GM04503 (cell line): ENCODE measurements at regions not wholly inside any gene's neighbourhood (a gene's known extent, or its start where the extent isn't known, plus 50 kb on each side); places are given as distances from the start of the nearest gene placed in this dataset.

ENCODE experiments used
- DNase-seq: peaks from one replicate; pipeline ENCODE4 v3.0.0-alpha.2; 2012; ENCODE audit warnings: low read depth

DNA sequence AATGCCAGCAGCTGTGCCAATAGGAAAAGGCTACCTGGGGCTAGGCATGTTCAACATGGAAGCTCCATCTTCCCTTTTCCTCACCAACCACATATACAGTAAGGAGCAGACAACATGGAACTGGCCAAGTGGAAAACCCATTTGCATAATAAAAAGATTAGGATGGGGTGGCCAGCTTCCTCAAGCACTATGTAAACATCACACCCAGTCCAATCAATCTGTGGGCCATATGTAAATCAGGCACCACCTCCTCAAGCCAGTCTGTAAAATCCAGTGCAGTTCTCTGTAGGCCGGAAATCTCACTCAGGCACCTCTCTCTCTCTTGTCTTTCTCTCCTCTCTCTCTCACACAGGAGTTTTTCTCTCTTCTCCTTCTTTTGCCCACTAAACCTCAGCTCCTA, 360.2 kb upstream of the GRIA1 start:
- no peak for DNase-seq

DNA sequence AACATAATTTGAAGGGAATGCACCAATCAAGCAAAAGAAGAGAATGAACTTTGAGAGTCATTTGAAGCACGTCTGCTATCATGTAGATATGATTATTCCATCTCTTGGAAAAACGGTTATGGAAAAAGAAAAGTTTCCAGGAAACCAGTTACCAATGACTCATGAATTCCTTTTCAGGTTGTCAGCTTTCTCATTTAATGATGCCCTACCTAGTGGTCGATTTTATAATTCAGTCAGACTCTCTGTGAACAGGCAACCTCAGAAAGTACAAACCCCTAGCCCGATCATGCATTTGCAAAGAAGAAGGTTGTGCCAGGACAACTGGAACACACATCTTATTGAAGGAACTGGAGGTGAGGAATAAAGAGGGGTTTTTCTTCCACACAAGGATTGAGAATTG, 355.1 kb upstream of the GRIA1 start:
- DNase-seq, result no peak

DNA sequence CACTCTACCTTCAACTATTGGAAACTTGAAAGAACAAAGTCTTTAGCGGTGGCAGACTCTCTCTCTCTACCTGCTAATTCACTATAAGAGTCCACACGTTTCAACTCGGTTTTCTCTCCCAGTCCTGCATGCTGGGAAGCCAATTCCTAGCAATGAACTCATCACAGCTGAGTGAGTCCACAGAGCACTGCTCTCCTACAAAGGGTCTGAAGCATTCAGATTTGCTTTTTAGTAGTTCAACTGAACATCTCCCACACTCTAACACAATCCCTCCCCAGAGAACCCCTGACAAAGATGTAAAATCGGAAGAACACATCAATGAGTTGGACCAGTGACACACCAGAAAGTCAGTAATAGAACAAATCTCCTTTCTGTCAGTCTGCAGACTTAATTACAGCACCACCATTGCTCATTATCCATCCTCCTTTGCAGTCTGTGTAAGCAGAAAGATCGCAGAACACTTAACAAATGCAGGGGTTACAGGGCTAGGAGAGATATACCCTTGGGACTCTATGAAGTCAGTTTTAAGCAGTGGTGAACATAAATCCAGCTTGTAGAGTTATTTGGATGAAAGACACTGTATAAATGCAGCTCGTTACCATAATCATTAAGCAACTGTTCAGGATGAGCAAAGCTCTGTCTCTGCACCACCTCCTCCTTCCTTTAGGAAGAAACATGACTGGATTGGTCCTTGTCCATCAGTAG, 353.4 kb upstream of the GRIA1 start:
- no peak for DNase-seq

DNA sequence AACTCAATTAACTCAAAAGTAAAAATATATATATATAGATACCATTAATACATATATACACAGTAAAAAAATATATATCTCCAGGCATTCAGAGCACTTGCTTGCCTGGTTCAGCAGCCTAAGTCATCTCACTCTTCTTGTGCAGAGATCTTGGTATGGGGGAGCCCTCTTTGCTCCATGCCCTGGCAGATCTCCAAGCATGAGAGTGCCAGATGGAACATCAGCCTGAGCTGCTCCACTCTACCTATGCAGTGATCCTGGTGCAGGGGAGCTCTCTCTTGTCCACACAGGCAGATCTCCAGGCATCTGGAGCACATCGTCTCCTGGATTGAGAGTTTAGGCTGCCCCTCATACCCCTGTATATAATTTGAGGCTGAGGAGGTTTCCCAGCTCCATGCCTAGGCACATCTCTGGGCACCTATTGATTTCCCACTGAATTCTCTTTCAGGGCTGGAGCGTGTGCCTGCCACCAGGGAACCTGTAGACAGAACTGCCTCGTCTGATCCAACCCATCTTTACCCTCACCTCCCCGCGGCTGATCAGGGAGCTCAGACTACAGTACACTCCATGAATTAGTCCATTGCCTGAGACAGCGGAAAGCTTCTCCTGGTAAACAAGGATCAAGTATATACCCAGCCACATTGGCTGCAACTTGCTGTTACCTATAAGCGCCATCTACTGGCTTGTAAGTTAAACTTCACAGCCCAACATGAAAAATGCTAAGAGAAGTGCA, 342.4 kb upstream of the GRIA1 start:
- no peak for DNase-seq

DNA sequence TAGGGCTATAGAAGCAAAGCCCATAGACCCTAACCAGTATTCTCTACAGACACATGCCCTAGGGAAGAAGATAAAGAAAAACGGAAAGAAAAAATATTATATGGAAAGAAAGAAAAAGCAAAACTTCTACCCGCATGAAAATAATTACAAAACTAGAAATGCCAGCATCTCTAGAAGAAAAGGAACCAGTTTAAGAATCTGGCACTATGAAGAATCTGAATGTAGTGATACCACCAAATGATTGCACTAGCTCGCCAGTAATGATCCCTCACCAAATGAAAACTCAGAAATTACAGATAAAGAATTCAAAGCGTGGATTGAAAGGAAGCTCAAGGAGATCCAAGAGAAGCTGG, 341.9 kb upstream of the GRIA1 start:
- no peak for DNase-seq

DNA sequence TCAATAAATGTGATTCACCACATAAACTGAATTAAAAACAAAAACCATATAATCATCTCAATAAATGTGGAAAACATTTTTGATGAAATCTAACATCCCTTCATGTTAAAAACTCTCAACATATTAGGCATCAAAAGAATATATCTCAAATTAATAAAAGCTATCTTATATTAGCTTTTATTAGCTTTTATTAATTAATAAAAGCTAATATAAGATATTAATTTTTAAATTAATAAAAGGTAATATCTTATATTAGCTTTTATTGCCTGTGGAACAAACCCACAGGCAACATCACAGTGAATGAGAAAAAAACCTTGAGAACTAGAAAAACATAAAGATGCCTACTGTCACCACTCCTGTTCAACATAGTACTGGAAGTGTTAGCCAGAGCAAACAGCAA, 338.9 kb upstream of the GRIA1 start:
- DNase-seq, result no peak

DNA sequence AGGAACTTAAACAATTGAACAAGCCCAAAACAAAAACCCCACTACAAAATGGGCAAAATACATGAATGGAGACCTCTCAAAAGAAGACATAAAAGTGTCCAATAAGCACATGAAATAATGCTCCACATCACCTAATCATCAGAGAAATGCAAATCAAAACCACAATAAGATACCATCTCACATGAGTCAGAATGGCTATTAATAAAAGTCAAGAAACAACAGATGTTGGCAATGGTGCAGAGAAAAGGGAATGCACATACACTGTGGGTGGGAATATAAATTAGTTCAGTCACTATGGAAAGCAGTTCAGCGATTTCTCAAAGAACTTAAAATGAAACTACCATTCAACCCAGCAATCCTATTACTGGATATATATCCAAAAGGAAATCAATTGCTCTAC, 337.4 kb upstream of the GRIA1 start:
- peak; percentile 48 for DNase-seq

DNA sequence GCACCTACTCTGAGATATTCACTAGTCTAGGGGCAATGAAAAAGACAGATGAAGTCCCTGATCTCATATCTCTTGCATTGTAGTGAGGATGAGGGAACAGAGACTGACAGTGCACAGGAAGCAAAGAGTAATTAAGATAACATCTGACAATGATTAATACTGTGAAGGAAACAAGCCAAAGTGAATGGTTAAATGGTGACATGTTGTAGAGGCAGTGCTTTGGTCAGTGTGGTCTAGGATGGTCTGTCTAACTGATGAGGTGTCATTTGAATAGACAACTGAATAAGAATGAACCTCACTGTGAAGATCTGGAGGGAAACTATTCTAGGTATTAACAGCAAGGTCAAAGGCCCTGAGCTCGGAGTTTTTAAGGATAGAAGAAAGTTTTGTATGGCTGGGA, 333.3 kb upstream of the GRIA1 start:
- no peak for DNase-seq

DNA sequence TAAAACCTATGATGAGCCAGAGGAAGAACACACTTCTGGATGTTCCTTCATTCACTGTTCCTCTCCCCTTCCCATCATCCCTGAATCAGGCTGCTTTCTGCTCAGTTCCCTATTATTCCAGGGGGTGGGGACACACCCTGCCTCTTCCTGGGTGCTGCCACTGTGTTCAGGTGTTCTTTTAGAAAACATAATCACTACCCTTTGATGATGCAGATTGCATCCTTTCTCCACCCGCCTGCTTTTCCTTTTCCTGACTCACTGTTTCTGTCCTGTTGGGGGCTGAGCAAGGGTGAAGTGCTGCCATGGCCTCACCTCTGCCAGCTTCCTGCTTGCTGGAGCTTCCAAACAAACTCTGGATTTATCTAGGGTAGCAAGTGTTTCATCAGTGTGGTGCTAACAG, 331.9 kb upstream of the GRIA1 start:
- DNase-seq, result no peak

DNA sequence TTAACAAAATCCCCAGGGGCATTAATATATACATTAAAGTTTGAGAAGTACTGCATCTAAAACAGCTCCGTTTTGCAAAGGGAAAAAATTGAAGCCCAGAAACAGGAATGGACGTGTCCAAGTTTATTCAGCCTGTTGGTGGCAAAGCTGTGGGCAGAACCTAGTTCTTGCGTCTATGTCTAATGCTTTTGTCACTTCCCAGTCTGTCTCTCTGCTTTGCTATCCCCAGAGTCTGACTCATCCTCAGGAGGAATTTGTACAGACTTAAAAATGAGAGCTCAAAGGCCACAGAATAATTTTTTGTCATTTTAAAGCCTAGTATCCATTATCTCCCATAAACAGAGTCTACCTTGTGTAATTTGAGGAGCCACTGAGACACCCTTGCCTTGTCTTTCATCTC, 330.9 kb upstream of the GRIA1 start:
- DNase-seq, result peak; percentile 34

DNA sequence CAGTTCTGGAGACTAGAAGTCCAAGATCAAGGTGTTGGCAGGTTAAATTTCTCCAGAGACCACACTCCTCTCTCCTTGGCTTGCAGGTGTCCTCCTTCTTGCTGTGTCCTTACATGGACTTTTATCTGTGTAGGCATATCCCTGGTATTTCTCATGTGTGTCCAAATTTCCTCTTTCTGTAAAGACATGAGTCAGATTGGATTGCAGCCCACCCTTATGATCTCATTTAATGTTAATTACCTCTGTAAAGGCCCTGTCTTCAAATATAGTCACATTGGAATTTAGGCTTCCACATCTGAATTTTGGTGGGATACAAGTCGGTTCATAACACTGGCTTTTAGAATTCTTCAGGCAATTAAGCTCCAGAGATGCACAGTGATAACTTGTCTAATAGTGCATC, 322.2 kb upstream of the GRIA1 start:
- no peak for DNase-seq

DNA sequence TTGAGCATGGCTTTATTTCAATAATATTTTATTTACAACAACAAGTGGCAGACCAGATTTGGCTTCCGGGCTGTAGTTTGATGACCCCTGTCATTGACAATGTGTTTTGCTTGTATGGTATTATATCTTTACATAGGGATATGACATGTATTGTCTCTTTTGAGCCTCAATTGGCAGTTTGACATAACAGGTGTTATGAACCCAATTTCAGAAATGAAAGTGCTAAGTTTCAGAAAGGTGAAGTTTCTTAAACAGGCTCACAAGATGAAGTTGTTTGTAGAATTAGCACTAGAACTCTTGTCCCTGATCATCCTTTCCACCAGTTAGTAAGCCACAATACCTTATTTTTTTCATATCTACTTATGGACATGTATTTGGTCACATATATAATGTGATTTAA, 303.0 kb upstream of the GRIA1 start:
- DNase-seq, result no peak

DNA sequence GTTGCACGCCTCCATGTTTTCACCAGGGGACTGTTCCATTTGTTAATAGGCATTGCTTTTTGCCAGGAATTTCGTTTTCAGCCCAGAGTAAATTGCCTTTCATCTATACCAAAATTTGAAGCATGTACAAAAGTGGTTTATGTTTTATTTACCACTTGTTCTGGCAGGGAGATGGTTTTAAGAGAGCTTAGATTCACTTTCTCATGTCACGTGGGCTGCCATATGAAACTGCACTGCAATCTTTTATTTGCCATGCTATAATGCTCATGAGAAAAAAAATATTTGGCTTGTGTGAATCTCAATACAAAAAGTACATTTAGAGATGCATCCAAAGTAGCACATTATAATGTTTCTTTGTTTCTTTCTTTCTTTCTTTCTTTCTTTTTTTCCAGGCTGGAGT, 284.1 kb upstream of the GRIA1 start:
- DNase-seq, result no peak

DNA sequence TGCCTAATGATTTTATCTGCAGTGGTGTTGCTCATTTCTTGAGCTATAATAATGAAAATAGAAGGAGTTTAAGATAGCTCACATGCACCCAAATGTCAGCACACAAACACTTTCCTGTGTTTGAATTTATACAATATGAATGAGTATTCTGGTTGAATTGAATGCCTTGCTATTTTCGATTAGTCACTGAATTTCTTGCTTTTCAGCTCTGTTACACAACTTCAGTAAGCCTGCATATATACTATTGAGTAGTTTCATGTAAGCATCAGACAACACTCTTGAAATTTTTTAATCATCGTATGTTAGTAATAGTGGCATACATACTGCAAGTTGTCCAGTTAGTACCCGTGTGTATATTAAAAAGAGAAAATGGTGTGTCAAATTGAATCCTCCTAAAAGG, 281.5 kb upstream of the GRIA1 start:
- no peak for DNase-seq

DNA sequence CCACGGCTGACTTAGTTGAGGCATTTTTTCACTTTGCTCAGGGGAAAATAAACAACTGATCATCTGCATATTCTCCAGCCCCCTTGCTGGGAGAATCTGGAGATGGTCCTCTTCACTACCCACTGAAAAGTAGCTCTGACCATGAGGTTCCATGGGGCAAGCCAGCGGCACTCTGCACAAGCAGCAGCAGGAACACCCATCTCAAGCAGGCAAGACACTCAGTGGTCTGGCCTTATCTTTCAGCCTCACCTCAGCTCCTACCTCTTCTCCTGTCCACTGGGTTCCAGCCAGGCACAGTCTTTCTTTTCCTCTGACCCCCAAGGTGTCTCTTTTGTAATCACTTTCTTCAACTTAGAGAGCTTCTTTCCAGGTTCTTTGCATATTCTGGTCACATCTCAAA, 280.8 kb upstream of the GRIA1 start:
- DNase-seq, result no peak

DNA sequence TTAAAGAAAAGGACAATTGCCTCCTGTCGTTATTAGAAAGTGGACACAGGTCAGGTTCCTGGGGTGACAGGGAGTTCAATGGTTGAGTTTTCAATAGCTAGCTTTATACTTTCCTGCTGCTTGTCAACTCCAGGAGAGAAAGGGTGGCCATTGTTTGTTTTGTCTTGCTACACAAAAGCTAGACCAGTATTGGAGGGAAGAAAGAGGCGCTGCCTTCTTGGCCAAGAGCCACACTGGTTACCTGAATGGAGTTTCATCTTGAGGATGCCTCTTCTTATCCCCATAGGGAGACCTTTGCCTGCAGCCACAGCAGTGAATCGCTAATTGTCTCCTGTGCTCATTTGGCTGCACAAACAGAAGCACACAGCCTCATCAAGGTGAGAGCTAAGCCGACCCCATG, 279.4 kb upstream of the GRIA1 start:
- no peak for DNase-seq

DNA sequence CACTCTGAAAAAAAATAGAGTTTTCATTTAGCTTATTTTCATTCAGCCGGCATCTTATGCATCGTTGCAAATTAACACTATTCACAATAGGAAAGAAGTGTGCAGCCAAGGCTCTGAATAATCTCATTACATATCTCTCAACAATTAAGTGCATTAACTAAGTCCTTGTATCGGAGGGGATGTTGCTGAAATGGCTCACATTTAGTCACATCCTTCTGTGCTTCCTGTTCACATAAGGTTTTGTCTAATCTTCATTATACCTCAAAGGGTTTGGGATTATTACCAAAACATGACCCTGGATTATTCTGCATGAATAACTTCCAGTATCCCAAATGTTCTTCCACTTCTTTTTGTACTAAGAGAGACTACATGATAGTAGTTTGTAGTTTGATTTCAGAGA, 278.0 kb upstream of the GRIA1 start:
- DNase-seq, result no peak

DNA sequence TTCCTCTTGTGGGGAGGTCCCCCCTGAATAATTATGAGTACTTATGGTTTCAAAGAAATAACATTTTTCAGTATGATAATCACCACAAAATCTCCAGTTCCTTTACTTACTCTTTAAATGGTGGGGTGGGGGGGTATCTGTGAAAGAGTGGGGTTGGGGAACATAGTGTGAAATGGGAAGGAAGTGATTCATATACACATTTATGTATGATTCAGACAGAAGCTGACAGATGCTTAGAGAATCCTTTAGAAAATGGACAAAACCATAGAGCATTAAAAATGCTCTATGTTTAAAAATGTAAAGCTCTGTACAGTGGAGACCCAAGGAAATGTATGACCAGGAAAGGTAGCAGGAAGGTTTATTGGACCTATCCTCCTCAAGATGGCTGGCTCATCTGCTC, 267.5 kb upstream of the GRIA1 start:
- DNase-seq, result no peak

DNA sequence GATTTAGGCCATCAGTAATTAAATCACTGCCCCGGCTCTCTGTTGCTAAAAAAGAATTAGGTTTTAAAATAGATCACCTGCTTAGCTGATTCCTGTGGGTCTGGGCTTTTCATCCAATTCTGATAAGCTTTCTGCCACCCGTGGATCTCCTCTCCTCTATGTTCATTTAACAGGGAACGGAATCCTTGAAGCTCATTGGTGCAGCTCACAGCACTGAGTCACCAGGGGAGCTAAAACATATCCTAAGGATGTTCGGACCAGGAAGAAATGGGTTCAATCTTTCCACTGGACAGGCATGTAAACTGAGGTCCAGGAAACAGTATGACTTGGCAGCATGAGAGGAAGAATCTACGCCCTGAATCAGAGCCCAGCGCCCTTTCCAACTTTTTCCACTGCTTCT, 267.1 kb upstream of the GRIA1 start:
- DNase-seq, result no peak

DNA sequence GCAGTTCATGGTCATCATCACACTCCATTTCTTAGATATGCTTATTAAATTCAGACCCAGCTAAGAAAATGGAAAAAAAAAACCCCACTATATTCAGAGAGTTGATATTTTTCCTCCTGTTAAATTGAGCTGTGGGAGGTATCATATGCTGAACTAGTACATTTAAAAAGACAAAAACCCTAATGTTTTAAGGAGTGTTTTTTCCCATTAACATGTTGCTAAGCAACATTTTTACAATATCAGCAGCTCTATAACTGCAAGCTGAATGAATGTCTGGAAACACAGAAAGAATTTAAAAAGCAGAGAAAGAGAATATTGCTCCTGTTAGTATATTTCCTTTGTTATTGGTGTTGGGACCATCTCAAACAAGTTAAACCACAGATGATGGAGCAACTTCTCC, 265.8 kb upstream of the GRIA1 start:
- DNase-seq, result no peak

DNA sequence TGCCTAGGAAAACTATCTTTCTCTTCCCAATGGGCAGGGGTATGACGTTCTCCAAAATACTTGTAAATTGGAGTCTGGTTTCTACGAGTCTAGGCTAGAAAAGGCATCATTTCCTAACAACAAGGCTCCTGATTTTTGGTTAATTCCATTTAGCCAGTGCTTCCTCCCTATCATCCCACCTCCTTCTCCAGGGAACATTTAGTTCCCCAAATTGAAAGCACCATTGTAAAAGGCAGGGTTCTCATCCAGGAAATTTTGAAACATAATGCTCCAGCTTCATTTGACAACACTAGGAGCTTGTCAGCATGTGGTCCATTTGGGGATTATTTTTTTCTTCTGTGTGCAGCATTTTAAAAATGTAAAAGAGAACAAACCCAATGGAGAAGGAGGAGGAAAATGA, 256.5 kb upstream of the GRIA1 start:
- no peak for DNase-seq

DNA sequence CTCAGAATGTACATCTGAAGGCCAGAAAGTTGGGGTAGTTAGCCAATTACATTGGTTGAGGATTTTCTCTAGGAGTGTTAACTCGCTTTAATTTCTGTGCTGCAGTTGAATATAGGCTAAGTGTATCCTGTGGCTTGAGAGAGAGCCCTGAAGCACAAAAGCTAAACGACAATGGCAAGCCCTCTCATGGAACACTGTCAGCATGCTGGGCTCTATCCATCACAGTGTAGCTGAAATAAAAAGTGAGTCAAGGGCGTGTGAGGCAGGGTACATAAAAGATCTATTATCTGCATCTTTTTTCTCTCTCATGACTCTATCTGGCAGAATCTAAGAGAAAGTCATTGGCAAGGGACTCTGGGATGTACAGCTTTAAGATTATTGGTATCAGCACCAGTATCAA, 254.2 kb upstream of the GRIA1 start:
- no peak for DNase-seq

DNA sequence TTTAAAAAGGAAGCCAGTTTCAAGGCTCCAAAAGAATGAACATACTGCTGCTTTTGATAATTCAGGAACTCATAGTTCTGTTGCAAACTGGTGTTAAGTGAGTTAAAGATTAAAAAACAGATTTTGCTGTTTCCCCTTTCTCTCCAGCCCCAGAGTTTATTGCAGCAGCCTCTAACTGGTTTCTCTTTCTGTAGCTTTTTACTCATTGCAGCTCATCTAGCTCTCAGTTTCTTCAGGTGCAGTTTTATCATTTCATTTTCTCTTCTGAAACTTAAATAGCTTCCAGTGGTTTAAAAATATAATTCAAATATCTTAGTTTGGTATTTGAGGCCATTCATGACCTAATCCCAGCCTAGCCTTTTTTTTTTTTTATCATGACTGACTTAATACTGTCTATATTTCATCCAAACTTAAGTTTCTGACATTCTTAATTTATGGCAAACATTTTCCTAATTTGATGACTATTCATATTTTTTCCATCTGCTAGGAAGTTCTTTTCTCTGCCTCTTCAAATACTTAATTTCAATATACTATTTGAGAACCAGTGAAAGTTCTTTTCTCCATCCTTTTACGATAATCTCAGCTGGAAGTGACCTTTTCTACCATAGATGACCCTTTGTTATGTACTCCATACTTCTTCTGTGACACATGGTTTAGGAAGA, 252.7 kb upstream of the GRIA1 start:
- DNase-seq, result no peak

DNA sequence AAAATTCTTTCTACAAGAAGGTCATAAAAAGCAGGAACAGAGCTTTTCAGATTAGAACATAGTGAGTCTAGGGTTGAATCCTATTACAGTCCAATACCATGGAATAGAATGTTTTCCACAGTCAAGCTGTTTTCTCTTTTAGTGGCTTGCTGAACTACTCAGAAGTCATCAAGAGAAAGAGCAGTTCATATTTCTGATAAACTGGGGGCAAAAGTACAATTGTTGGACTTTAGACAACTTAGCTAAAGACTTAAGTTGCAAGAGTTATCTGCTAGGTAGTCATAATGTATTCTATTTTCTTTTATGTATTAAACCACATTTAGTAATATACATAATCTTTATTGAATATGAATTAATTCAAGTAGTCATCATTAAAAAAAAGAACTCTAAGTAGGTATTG, 233.1 kb upstream of the GRIA1 start:
- DNase-seq, result no peak
